GM12872 (cell line): ENCODE measurements at regions not wholly inside any gene's neighbourhood (a gene's known extent, or its start where the extent isn't known, plus 50 kb on each side); places are given as distances from the start of the nearest gene placed in this dataset.

ENCODE experiments used
- CTCF ChIP-seq: IDR thresholded peaks from 3 replicates; pipeline ENCODE4 v1.5.1; 2011; ENCODE audit warnings: low read depth, mild to moderate bottlenecking, low read length, moderate library complexity; ENCODE audit not compliant: insufficient read depth

- TF ChIP-seq CTCF = no peak
These were observed 388.6 kb upstream of the DPH6 start for GRCh38 chr15:35934383-35935049.

- TF ChIP-seq CTCF = no peak
These were observed 390.3 kb upstream of the DPH6 start for GRCh38 chr15:35936284-35936683.

- no peak for TF ChIP-seq CTCF
These were observed 391.4 kb upstream of the DPH6 start for GRCh38 chr15:35937380-35937779.

- no peak for TF ChIP-seq CTCF
These were observed 399.1 kb upstream of the DPH6 start for GRCh38 chr15:35944945-35945585.

- TF ChIP-seq CTCF = no peak
These were observed 407.5 kb upstream of the DPH6 start for GRCh38 chr15:35953424-35953823.

- TF ChIP-seq CTCF = no peak
These were observed 410.1 kb upstream of the DPH6 start for GRCh38 chr15:35956056-35956455.

- no peak for TF ChIP-seq CTCF
These were observed 412.1 kb upstream of the DPH6 start for GRCh38 chr15:35958021-35958420.
